SK-N-MC (cell line): ENCODE measurements at regions not wholly inside any gene's neighbourhood (a gene's known extent, or its start where the extent isn't known, plus 50 kb on each side); places are given as distances from the start of the nearest gene placed in this dataset.
"Not testable (repeated sequence)": the region's sequence is repeated elsewhere in the genome, so short reads cannot be mapped to it uniquely, and the experiment has no call there.

Source experiments
- DNase-seq: peaks from one replicate; pipeline ENCODE4 v3.0.0-alpha.2; 2011; ENCODE audit warnings: low read depth, low spot score
- H3K27ac ChIP-seq: fragments of 200-600 bp; sonication (generic); 2 replicates; pipeline ENCODE4 v1.5.1; 2016; ENCODE audit warnings: mixed run types
- H3K36me3 ChIP-seq: fragments of 200-600 bp; sonication (generic); 2 replicates; pipeline ENCODE4 v1.6.1; 2017; ENCODE audit warnings: antibody characterized with exemption, low read length, mixed read lengths; ENCODE audit not compliant: insufficient read depth
- H3K4me3 ChIP-seq: fragments of 200-600 bp; sonication (generic); 2 replicates; pipeline ENCODE4 v1.5.1; 2016
- H3K9ac ChIP-seq: fragments of 200-600 bp; sonication (generic); 2 replicates; pipeline ENCODE4 v1.8.0; 2017; ENCODE audit warnings: mixed run types, mixed read lengths; ENCODE audit not compliant: insufficient read length
- H3K9me3 ChIP-seq: fragments of 200-600 bp; sonication (generic); 2 replicates; pipeline ENCODE4 v1.6.1; 2017; ENCODE audit warnings: low read depth, mild to moderate bottlenecking, antibody characterized with exemption, low read length, moderate library complexity, mixed read lengths
- EZH2 ChIP-seq: fragments of 200-600 bp; sonication (generic); IDR thresholded peaks from one replicate; pipeline ENCODE4 v1.6.1; 2017; ENCODE audit warnings: antibody characterized with exemption
- FOXP2 ChIP-seq: optimal IDR thresholded peaks from 2 replicates; pipeline ENCODE3; 2011; ENCODE audit warnings: mild to moderate bottlenecking, moderate library complexity; ENCODE audit not compliant: insufficient read depth; ENCODE audit errors: extremely low read length, control extremely low read depth
- POLR2AphosphoS5 ChIP-seq: IDR thresholded peaks from 2 replicates; pipeline ENCODE4 v1.6.1; 2012; ENCODE audit warnings: mild to moderate bottlenecking, low read depth, low read length, borderline replicate concordance

- Histone ChIP-seq H3K4me3 (peak overlapping the region; percentile 47), H3K36me3 (no peaks in the 10 kb centered on the region), H3K9me3 (no peaks in the 10 kb centered on the region; the same call in 1 of the 2 replicates), H3K27ac (no peak overlapping the region), H3K9ac (peak overlapping the region; percentile 11)
- TF ChIP-seq FOXP2 (no peak), EZH2 (no peak), POLR2AphosphoS5 (no peak)
- no peak for DNase-seq
Observed at GRCh38 chr4:60884587-60884986, 315.5 kb upstream of the ADGRL3 start.

- Histone ChIP-seq H3K9ac (no peak overlapping the region), H3K9me3 (no peaks in the 10 kb centered on the region; the same call in 1 of the 2 replicates), H3K27ac (no peak overlapping the region), H3K4me3 (peak overlapping the region; percentile 47; the same call in 1 of the 2 replicates), H3K36me3 (no peaks in the 10 kb centered on the region)
- TF ChIP-seq POLR2AphosphoS5 (no peak), FOXP2 (no peak), EZH2 (no peak)
- DNase-seq = no peak
Observed at GRCh38 chr4:60885011-60885410, 315.1 kb upstream of the ADGRL3 start.

GRCh38 chr4:60890743-60891142 is 309.4 kb upstream of the ADGRL3 start:
- no peak for TF ChIP-seq POLR2AphosphoS5
- no peak for TF ChIP-seq EZH2
- no peak for TF ChIP-seq FOXP2
- DNase-seq = no peak
- no peaks in the 10 kb centered on the region for H3K36me3 ChIP-seq
- H3K4me3 ChIP-seq = no peak overlapping the region
- H3K9ac ChIP-seq = no peak overlapping the region
- H3K9me3 ChIP-seq = no peaks in the 10 kb centered on the region; the same call in 1 of the 2 replicates
- no peak overlapping the region for H3K27ac ChIP-seq

GRCh38 chr4:60891947-60892346 is 308.2 kb upstream of the ADGRL3 start:
- H3K9ac ChIP-seq = no peak overlapping the region
- no peak for DNase-seq
- H3K27ac ChIP-seq = no peak overlapping the region
- no peak overlapping the region for H3K4me3 ChIP-seq
- H3K36me3 ChIP-seq = no peaks in the 10 kb centered on the region
- no peak for TF ChIP-seq POLR2AphosphoS5
- no peak for TF ChIP-seq FOXP2
- no peak for TF ChIP-seq EZH2
- no peaks in the 10 kb centered on the region for H3K9me3 ChIP-seq

GRCh38 chr4:60897415-60897814 is 302.7 kb upstream of the ADGRL3 start:
- Histone ChIP-seq H3K27ac (no peak overlapping the region), H3K4me3 (no peak overlapping the region), H3K36me3 (no peaks in the 10 kb centered on the region), H3K9ac (no peak overlapping the region), H3K9me3 (no peaks in the 10 kb centered on the region)
- no peak for TF ChIP-seq FOXP2
- no peak for TF ChIP-seq POLR2AphosphoS5
- TF ChIP-seq EZH2 = no peak
- no peak for DNase-seq

- Histone ChIP-seq H3K4me3 (no peak overlapping the region), H3K9ac (no peak overlapping the region), H3K36me3 (no peaks in the 10 kb centered on the region), H3K27ac (no peak overlapping the region), H3K9me3 (no peaks in the 10 kb centered on the region)
- TF ChIP-seq POLR2AphosphoS5 (no peak), EZH2 (no peak), FOXP2 (no peak)
- DNase-seq = no peak
Observed at GRCh38 chr4:60905162-60905561, 295.0 kb upstream of the ADGRL3 start.

- TF ChIP-seq POLR2AphosphoS5 = no peak
- TF ChIP-seq FOXP2 = no peak
- TF ChIP-seq EZH2 = no peak
- Histone ChIP-seq H3K4me3 (no peak overlapping the region), H3K9me3 (no peaks in the 10 kb centered on the region), H3K9ac (no peak overlapping the region), H3K36me3 (no peaks in the 10 kb centered on the region), H3K27ac (no peak overlapping the region)
- DNase-seq = no peak
Observed at GRCh38 chr4:60911127-60911526, 289.0 kb upstream of the ADGRL3 start.

GRCh38 chr4:60913002-60913401 is 287.1 kb upstream of the ADGRL3 start:
- H3K27ac ChIP-seq = no peak overlapping the region
- no peak overlapping the region for H3K9ac ChIP-seq
- no peak overlapping the region for H3K4me3 ChIP-seq
- H3K36me3 ChIP-seq = no peaks in the 10 kb centered on the region
- DNase-seq = peak; percentile 45
- H3K9me3 ChIP-seq = no peaks in the 10 kb centered on the region
- TF ChIP-seq EZH2 = no peak
- peak; percentile 31 for TF ChIP-seq FOXP2
- no peak for TF ChIP-seq POLR2AphosphoS5

GRCh38 chr4:60913671-60914070 is 286.5 kb upstream of the ADGRL3 start:
- DNase-seq = no peak
- H3K36me3 ChIP-seq = no peaks in the 10 kb centered on the region
- H3K4me3 ChIP-seq = no peak overlapping the region
- no peak overlapping the region for H3K27ac ChIP-seq
- H3K9ac ChIP-seq = no peak overlapping the region
- no peaks in the 10 kb centered on the region for H3K9me3 ChIP-seq
- TF ChIP-seq POLR2AphosphoS5 = no peak
- no peak for TF ChIP-seq EZH2
- TF ChIP-seq FOXP2 = no peak

GRCh38 chr4:60921735-60922134 is 278.4 kb upstream of the ADGRL3 start:
- H3K27ac ChIP-seq, DNase-seq, H3K9ac ChIP-seq, H3K9me3 ChIP-seq, H3K36me3 ChIP-seq, H3K4me3 ChIP-seq: not testable (repeated sequence)
